ENCODE measurements at regions not wholly inside any gene's neighbourhood (a gene's known extent, or its start where the extent isn't known, plus 50 kb on each side); places are given as distances from the start of the nearest gene placed in this dataset.

DNA sequence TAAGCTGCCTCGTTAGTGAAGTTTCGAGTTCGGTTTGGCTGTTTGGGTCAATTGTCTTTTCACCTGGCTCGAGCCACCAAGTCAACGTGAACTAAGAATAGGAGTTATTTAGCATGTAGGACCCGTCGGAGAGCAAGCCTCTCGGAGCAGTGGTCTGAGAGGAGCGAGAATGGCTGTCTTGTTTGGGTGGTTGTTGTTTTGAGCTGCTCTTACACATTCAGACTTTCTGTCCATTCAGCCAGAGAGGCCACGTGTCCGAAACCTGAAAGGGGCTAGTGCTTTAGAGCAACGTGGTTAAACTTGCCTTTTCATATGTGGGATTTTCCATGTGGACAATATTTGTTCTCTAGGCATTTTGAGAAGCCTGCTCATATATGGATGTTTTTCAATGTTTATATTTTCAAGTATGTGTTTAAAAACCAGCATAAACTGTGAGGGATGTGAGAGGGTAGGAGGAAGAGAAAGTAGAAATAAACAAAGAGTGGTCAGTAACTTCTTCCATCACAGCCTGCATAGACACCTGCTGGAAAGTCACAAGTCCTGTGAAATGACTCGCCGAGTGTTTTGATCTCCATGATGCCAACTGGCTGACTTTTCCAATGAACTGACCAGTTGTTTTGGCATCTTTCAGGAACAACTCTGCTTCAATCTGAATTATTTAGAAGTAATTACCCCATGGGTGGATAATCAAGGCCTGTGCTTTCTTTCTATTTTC is 221.0 kb downstream of the ASCL1 start:
- Histone ChIP-seq H3K4me1 (ENCODE audit: control insufficient read depth in 5 of 5, insufficient read depth in 5 of 5, low read length in 5 of 5) (no peaks in the 10 kb centered on the region), H3K9me3 (ENCODE audit: control insufficient read depth in 5 of 5, low read length in 5 of 5) (no peaks in the 10 kb centered on the region), H3K36me3 (ENCODE audit: control insufficient read depth in 5 of 5, insufficient read depth in 5 of 5, low read length in 5 of 5) (no peaks in the 10 kb centered on the region), H3K27ac (ENCODE audit: low read depth, low read length) (no peak overlapping the region), H3K27me3 (ENCODE audit: control insufficient read depth in 5 of 5, insufficient read depth in 4 of 5, low read length in 5 of 5) (no peaks in the 10 kb centered on the region), H3K4me3 (ENCODE audit: low read depth in 1 of 5, low read length in 5 of 5) (no peak overlapping the region), H3K9ac (ENCODE audit: low read length in 5 of 5) (no peak overlapping the region)

- Histone ChIP-seq H3K4me1 (ENCODE audit: control insufficient read depth in 5 of 5, insufficient read depth in 5 of 5, low read length in 5 of 5) (no peaks in the 10 kb centered on the region), H3K36me3 (ENCODE audit: control insufficient read depth in 5 of 5, insufficient read depth in 5 of 5, low read length in 5 of 5) (no peaks in the 10 kb centered on the region), H3K4me3 (ENCODE audit: low read depth in 1 of 5, low read length in 5 of 5) (no peak overlapping the region), H3K9me3 (ENCODE audit: control insufficient read depth in 5 of 5, low read length in 5 of 5) (peaks cover 0 to 2% (median 0%) of the 10 kb centered on the region in 5 donors), H3K27me3 (ENCODE audit: control insufficient read depth in 5 of 5, insufficient read depth in 4 of 5, low read length in 5 of 5) (no peaks in the 10 kb centered on the region), H3K9ac (ENCODE audit: low read length in 5 of 5) (no peak overlapping the region), H3K27ac (ENCODE audit: low read depth, low read length) (no peak overlapping the region)
Observed at GRCh38 chr12:103181366-103182152, 224.1 kb downstream of the ASCL1 start.

GRCh38 chr12:103182299-103182698 is 224.8 kb downstream of the ASCL1 start:
- Histone ChIP-seq H3K27me3 (ENCODE audit: control insufficient read depth in 5 of 5, insufficient read depth in 4 of 5, low read length in 5 of 5) (no peaks in the 10 kb centered on the region), H3K4me3 (ENCODE audit: low read depth in 1 of 5, low read length in 5 of 5) (no peak overlapping the region), H3K27ac (ENCODE audit: low read depth, low read length) (no peak overlapping the region), H3K36me3 (ENCODE audit: control insufficient read depth in 5 of 5, insufficient read depth in 5 of 5, low read length in 5 of 5) (no peaks in the 10 kb centered on the region), H3K4me1 (ENCODE audit: control insufficient read depth in 5 of 5, insufficient read depth in 5 of 5, low read length in 5 of 5) (no peaks in the 10 kb centered on the region), H3K9ac (ENCODE audit: low read length in 5 of 5) (no peak overlapping the region), H3K9me3 (ENCODE audit: control insufficient read depth in 5 of 5, low read length in 5 of 5) (peaks cover 0 to 2% (median 0%) of the 10 kb centered on the region in 5 donors)

DNA sequence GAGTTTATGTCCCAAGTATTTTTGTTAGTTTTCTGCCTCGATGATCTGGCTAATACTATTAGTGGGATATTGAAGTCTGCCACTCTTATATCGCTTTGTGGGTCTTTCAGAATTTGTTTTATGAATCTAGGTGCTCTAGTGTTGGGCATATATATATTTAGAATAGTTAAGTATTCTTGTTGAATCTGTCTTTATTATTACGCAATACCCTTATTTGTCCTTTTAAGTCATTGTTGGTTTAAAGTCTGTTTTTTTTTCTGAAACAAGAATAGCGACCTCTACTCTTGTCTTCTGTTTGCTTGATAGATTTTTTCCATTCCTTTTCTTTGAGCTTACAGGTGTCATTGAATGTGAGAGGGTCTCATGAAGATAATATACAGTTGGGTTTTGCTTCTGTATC is 239.0 kb downstream of the ASCL1 start:
- H3K4me1 ChIP-seq (ENCODE audit: control insufficient read depth in 5 of 5, insufficient read depth in 5 of 5, low read length in 5 of 5), result no peaks in the 10 kb centered on the region
- no peak overlapping the region for H3K27ac ChIP-seq (ENCODE audit: low read depth, low read length)
- H3K36me3 ChIP-seq (ENCODE audit: control insufficient read depth in 5 of 5, insufficient read depth in 5 of 5, low read length in 5 of 5), result no peaks in the 10 kb centered on the region
- H3K9ac ChIP-seq (ENCODE audit: low read length in 5 of 5), result no peak overlapping the region
- no peaks in the 10 kb centered on the region for H3K27me3 ChIP-seq (ENCODE audit: control insufficient read depth in 5 of 5, insufficient read depth in 4 of 5, low read length in 5 of 5)
- H3K4me3 ChIP-seq (ENCODE audit: low read depth in 1 of 5, low read length in 5 of 5), result no peak overlapping the region
- H3K9me3 ChIP-seq (ENCODE audit: control insufficient read depth in 5 of 5, low read length in 5 of 5), result peaks cover 0 to 12% (median 10%) of the 10 kb centered on the region in 5 donors

- Histone ChIP-seq H3K4me3 (ENCODE audit: low read depth in 1 of 5, low read length in 5 of 5) (no peak overlapping the region), H3K9me3 (ENCODE audit: control insufficient read depth in 5 of 5, low read length in 5 of 5) (peaks cover 0 to 12% (median 10%) of the 10 kb centered on the region in 5 donors), H3K9ac (ENCODE audit: low read length in 5 of 5) (no peak overlapping the region), H3K27ac (ENCODE audit: low read depth, low read length) (no peak overlapping the region), H3K36me3 (ENCODE audit: control insufficient read depth in 5 of 5, insufficient read depth in 5 of 5, low read length in 5 of 5) (no peaks in the 10 kb centered on the region), H3K4me1 (ENCODE audit: control insufficient read depth in 5 of 5, insufficient read depth in 5 of 5, low read length in 5 of 5) (no peaks in the 10 kb centered on the region), H3K27me3 (ENCODE audit: control insufficient read depth in 5 of 5, insufficient read depth in 4 of 5, low read length in 5 of 5) (no peaks in the 10 kb centered on the region)
Observed at GRCh38 chr12:103197725-103198388, 240.4 kb downstream of the ASCL1 start.

- Histone ChIP-seq H3K36me3 (ENCODE audit: control insufficient read depth in 5 of 5, insufficient read depth in 5 of 5, low read length in 5 of 5) (no peaks in the 10 kb centered on the region), H3K9ac (ENCODE audit: low read length in 5 of 5) (no peak overlapping the region), H3K4me3 (ENCODE audit: low read depth in 1 of 5, low read length in 5 of 5) (peak overlapping the region in 1 of 5 donors; percentile 25), H3K27ac (ENCODE audit: low read depth, low read length) (no peak overlapping the region), H3K4me1 (ENCODE audit: control insufficient read depth in 5 of 5, insufficient read depth in 5 of 5, low read length in 5 of 5) (no peaks in the 10 kb centered on the region), H3K27me3 (ENCODE audit: control insufficient read depth in 5 of 5, insufficient read depth in 4 of 5, low read length in 5 of 5) (no peaks in the 10 kb centered on the region), H3K9me3 (ENCODE audit: control insufficient read depth in 5 of 5, low read length in 5 of 5) (peaks cover 0 to 12% (median 10%) of the 10 kb centered on the region in 5 donors)
Observed at GRCh38 chr12:103198499-103198898, 241.0 kb downstream of the ASCL1 start.

- H3K9me3 ChIP-seq (ENCODE audit: control insufficient read depth in 5 of 5, low read length in 5 of 5), result peaks cover 0 to 7% (median 2%) of the 10 kb centered on the region in 5 donors
- H3K9ac ChIP-seq (ENCODE audit: low read length in 5 of 5), result no peak overlapping the region
- H3K4me1 ChIP-seq (ENCODE audit: control insufficient read depth in 5 of 5, insufficient read depth in 5 of 5, low read length in 5 of 5), result no peaks in the 10 kb centered on the region
- no peak overlapping the region for H3K27ac ChIP-seq (ENCODE audit: low read depth, low read length)
- no peaks in the 10 kb centered on the region for H3K27me3 ChIP-seq (ENCODE audit: control insufficient read depth in 5 of 5, insufficient read depth in 4 of 5, low read length in 5 of 5)
- H3K4me3 ChIP-seq (ENCODE audit: low read depth in 1 of 5, low read length in 5 of 5), result no peak overlapping the region
- no peaks in the 10 kb centered on the region for H3K36me3 ChIP-seq (ENCODE audit: control insufficient read depth in 5 of 5, insufficient read depth in 5 of 5, low read length in 5 of 5)
Observed at GRCh38 chr12:103205906-103206305, 248.4 kb downstream of the ASCL1 start.

- no peak overlapping the region for H3K4me3 ChIP-seq (ENCODE audit: low read depth in 1 of 5, low read length in 5 of 5)
- no peaks in the 10 kb centered on the region for H3K36me3 ChIP-seq (ENCODE audit: control insufficient read depth in 5 of 5, insufficient read depth in 5 of 5, low read length in 5 of 5)
- no peak overlapping the region for H3K27ac ChIP-seq (ENCODE audit: low read depth, low read length)
- H3K9ac ChIP-seq (ENCODE audit: low read length in 5 of 5), result no peak overlapping the region
- no peaks in the 10 kb centered on the region for H3K4me1 ChIP-seq (ENCODE audit: control insufficient read depth in 5 of 5, insufficient read depth in 5 of 5, low read length in 5 of 5)
- no peaks in the 10 kb centered on the region for H3K27me3 ChIP-seq (ENCODE audit: control insufficient read depth in 5 of 5, insufficient read depth in 4 of 5, low read length in 5 of 5)
- H3K9me3 ChIP-seq (ENCODE audit: control insufficient read depth in 5 of 5, low read length in 5 of 5), result peaks cover 0 to 7% (median 2%) of the 10 kb centered on the region in 5 donors
Observed at GRCh38 chr12:103207936-103208335, 250.5 kb downstream of the ASCL1 start.

DNA sequence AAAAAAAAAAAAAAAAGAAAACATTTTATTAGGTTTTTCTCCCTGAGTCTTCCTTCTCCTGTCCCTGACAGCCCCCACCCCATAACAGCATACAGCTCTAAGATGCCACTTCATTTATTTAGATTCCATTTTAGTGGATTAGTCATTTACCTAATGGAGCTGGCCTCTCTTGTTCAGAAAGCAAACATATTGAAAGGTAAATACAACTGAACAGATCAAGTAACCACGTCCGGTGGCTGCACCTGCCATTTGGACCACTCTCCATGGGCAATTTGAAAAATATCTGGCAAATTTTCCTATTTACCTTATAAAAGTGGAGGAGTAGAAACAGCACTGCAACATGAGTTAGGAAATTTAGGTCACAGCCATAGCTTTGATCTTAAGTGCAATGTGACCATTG is 254.6 kb downstream of the C12orf42 start:
- Histone ChIP-seq H3K4me3 (ENCODE audit: low read depth in 1 of 5, low read length in 5 of 5) (no peak overlapping the region), H3K27ac (ENCODE audit: low read depth, low read length) (no peak overlapping the region), H3K36me3 (ENCODE audit: control insufficient read depth in 5 of 5, insufficient read depth in 5 of 5, low read length in 5 of 5) (no peaks in the 10 kb centered on the region), H3K9ac (ENCODE audit: low read length in 5 of 5) (no peak overlapping the region), H3K9me3 (ENCODE audit: control insufficient read depth in 5 of 5, low read length in 5 of 5) (peaks cover 0 to 3% (median 0%) of the 10 kb centered on the region in 5 donors), H3K4me1 (ENCODE audit: control insufficient read depth in 5 of 5, insufficient read depth in 5 of 5, low read length in 5 of 5) (no peaks in the 10 kb centered on the region), H3K27me3 (ENCODE audit: control insufficient read depth in 5 of 5, insufficient read depth in 4 of 5, low read length in 5 of 5) (no peaks in the 10 kb centered on the region)

- Histone ChIP-seq H3K4me3 (ENCODE audit: low read depth in 1 of 5, low read length in 5 of 5) (no peak overlapping the region), H3K27me3 (ENCODE audit: control insufficient read depth in 5 of 5, insufficient read depth in 4 of 5, low read length in 5 of 5) (no peaks in the 10 kb centered on the region), H3K9ac (ENCODE audit: low read length in 5 of 5) (no peak overlapping the region), H3K4me1 (ENCODE audit: control insufficient read depth in 5 of 5, insufficient read depth in 5 of 5, low read length in 5 of 5) (no peaks in the 10 kb centered on the region), H3K9me3 (ENCODE audit: control insufficient read depth in 5 of 5, low read length in 5 of 5) (peaks cover 0 to 1% (median 0%) of the 10 kb centered on the region in 5 donors), H3K36me3 (ENCODE audit: control insufficient read depth in 5 of 5, insufficient read depth in 5 of 5, low read length in 5 of 5) (no peaks in the 10 kb centered on the region), H3K27ac (ENCODE audit: low read depth, low read length) (no peak overlapping the region)
Observed at GRCh38 chr12:103244596-103244995, 251.2 kb downstream of the C12orf42 start.

Data from subcutaneous abdominal adipose tissue (tissue), 5 donors.